ENCODE measurements at regions not wholly inside any gene's neighbourhood (a gene's known extent, or its start where the extent isn't known, plus 50 kb on each side); places are given as distances from the start of the nearest gene placed in this dataset.

DNA sequence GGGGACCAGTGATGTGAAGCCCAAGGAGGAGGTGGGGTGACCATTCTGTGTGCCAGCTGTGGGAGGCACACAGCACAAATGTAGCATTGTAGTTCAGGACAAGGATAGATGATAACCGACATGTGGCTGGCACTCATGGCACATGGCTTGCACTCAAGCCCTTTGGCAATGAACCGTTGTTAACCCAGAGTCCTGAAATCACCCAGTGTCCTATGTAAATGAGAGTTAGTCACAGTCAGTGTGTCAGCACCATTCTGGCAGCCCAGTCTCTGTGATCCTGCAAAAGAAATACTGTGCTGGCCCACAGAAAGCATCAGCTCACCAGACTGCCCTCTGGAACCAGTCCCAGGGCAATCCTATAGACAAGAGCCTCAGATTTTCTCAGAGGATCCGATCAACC, 339.3 kb downstream of the MID1IP1 start (continued):
- no peak for TF ChIP-seq RAD51 (IDR thresholded peaks at IDR 0.05; ENCODE audit: borderline replicate concordance, low read depth)
- TF ChIP-seq MCM3 (IDR thresholded peaks at IDR 0.05), result no peak
- no peak for TF ChIP-seq TOE1 (IDR thresholded peaks at IDR 0.05; ENCODE audit: borderline replicate concordance)
- no peak for TF ChIP-seq TOE1 (CRISPR knock-in tag; IDR thresholded peaks at IDR 0.05; ENCODE audit: borderline replicate concordance, low read depth)

DNA sequence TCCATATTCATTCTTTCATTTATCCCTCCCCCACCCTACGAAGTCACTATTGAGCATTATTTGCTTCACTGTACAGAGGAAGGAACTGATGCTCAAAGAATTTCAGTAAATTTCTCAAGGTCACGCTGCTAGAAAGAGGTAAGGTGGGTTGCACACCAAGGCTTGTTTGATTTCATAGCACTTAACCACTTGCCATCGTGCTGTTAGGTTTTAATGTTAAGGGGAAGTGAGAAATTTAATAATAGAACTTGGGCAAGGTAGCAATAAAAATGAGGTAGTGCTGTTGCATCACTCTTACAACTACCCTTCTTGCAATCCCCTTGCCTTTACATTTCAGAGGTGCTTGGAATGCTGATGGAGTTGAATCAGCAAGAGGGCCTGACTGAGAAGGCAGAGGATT, 343.1 kb downstream of the MID1IP1 start:
- Histone ChIP-seq H2AFZ (ENCODE audit: low read depth, low read length) (no peak overlapping the region), H3K4me2 (ENCODE audit: insufficient read depth, low read length) (no peak overlapping the region), H3K27ac (ENCODE audit: extremely low read depth, low read depth, low read length) (no peak overlapping the region), H3K4me3 (no peak overlapping the region), H3K9ac (ENCODE audit: insufficient read depth in 1 of 2, low read depth in 2 of 2, low read length in 2 of 2) (no peak overlapping the region), H3K27me3 (ENCODE audit: control insufficient read depth in 2 of 2, insufficient read depth in 2 of 2, low read length in 2 of 2) (0 out of 5 replicates have a peak, but pooled peaks cover 0 to 5% of the 10 kb centered on the region in 2 experiments), H3K79me2 (ENCODE audit: control insufficient read depth, insufficient read depth, low read length) (no peaks in the 10 kb centered on the region), H3K4me1 (replicated peaks in 1 of 2; ENCODE audit: control insufficient read depth in 2 of 2, insufficient read depth in 2 of 2, low read length in 2 of 2) (no peaks in the 10 kb centered on the region), H3K9me1 (ENCODE audit: control insufficient read depth, insufficient read depth, low read length) (no peaks in the 10 kb centered on the region), H4K20me1 (replicated peaks; ENCODE audit: control insufficient read depth, insufficient read depth, low read length) (no peaks in the 10 kb centered on the region), H3K36me3 (ENCODE audit: control insufficient read depth, insufficient read depth, low read length) (no peaks in the 10 kb centered on the region), H3K9me3 (replicated peaks; ENCODE audit: control insufficient read depth, insufficient read depth, low read depth, low read length) (no peaks in the 10 kb centered on the region)
- in situ Hi-C loops (cut with MboI), result no loop called here
- POLR2A ChIA-PET, result no interaction called here
- intact Hi-C loops (cut with micrococcal nuclease), result no loop called here
- no peak for ATAC-seq
- no peak for TF ChIP-seq MEF2A (IDR thresholded peaks at IDR 0.05; ENCODE audit: control insufficient read depth, low read depth, low read length)
- TF ChIP-seq, protein P1, sequence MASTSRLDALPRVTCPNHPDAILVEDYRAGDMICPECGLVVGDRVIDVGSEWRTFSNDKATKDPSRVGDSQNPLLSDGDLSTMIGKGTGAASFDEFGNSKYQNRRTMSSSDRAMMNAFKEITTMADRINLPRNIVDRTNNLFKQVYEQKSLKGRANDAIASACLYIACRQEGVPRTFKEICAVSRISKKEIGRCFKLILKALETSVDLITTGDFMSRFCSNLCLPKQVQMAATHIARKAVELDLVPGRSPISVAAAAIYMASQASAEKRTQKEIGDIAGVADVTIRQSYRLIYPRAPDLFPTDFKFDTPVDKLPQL (IDR thresholded peaks at IDR 0.05; ENCODE audit: extremely low read depth, insufficient read length), result no peak
- WGBS (ENCODE audit: insufficient coverage, low coverage, missing lambda C conversion rate), result 0% methylated on average over 3 of the region's 3 CpGs
- DNase-seq (ENCODE audit: extremely low read depth in 1 of 4, low spot score in 3 of 4), result no peak
- CTCF ChIA-PET (ENCODE audit: low intra/inter-chr PET ratio), result no interaction called here
- no TSS peak for BruUV-seq (replicated peaks)
- no peak for FAIRE-seq
